GM23248 (cell line): ENCODE measurements at regions not wholly inside any gene's neighbourhood (a gene's known extent, or its start where the extent isn't known, plus 50 kb on each side); places are given as distances from the start of the nearest gene placed in this dataset.
"Not testable (repeated sequence)": the region's sequence is repeated elsewhere in the genome, so short reads cannot be mapped to it uniquely, and the experiment has no call there.

Experiments used
- DNase-seq: peaks from one replicate; pipeline ENCODE4 v3.0.0-alpha.2; 2015
- H2AFZ ChIP-seq: fragments of 200-600 bp; sonication (generic); 2 replicates; pipeline ENCODE4 v1.6.1; 2016; ENCODE audit warnings: antibody characterized with exemption
- H3F3A ChIP-seq: fragments of 200-600 bp; sonication (generic); 2 replicates; pipeline ENCODE4 v1.6.1; 2016; ENCODE audit warnings: mild to moderate bottlenecking, antibody characterized with exemption, mixed run types; ENCODE audit not compliant: insufficient read depth
- H3K27ac ChIP-seq: fragments of 200-600 bp; sonication (generic); 2 replicates; pipeline ENCODE4 v1.5.1; 2016; ENCODE audit warnings: mild to moderate bottlenecking
- H3K27me3 ChIP-seq: fragments of 200-600 bp; sonication (generic); replicated peaks from 2 replicates; pipeline ENCODE4 v1.6.1; 2016; ENCODE audit warnings: mild to moderate bottlenecking; ENCODE audit not compliant: insufficient read depth
- H3K36me3 ChIP-seq: fragments of 200-600 bp; sonication (generic); 2 replicates; pipeline ENCODE4 v1.6.1; 2016; ENCODE audit warnings: low read depth, mild to moderate bottlenecking
- H3K4me1 ChIP-seq: fragments of 200-600 bp; sonication (generic); 2 replicates; pipeline ENCODE4 v1.6.1; 2016; ENCODE audit warnings: mild to moderate bottlenecking; ENCODE audit not compliant: insufficient read depth
- H3K4me2 ChIP-seq: fragments of 200-600 bp; sonication (generic); one replicate; pipeline ENCODE4 v1.6.1; 2016; ENCODE audit warnings: mild to moderate bottlenecking; ENCODE audit not compliant: unreplicated experiment
- H3K4me3 ChIP-seq: fragments of 200-600 bp; sonication (generic); 2 replicates; pipeline ENCODE4 v1.5.1; 2016; ENCODE audit warnings: mild to moderate bottlenecking
- H3K79me2 ChIP-seq: fragments of 200-600 bp; sonication (generic); 2 replicates; pipeline ENCODE4 v1.6.1; 2016; ENCODE audit warnings: mild to moderate bottlenecking; ENCODE audit not compliant: insufficient read depth
- H3K9ac ChIP-seq: fragments of 200-600 bp; sonication (generic); 2 replicates; pipeline ENCODE4 v1.6.1; 2016; ENCODE audit warnings: mild to moderate bottlenecking
- H3K9me2 ChIP-seq: fragments of 200-600 bp; sonication (generic); 2 replicates; pipeline ENCODE4 v1.6.1; 2016; ENCODE audit warnings: mixed run types, mild to moderate bottlenecking, moderate library complexity; ENCODE audit not compliant: insufficient read depth
- H3K9me3 ChIP-seq: fragments of 200-600 bp; sonication (generic); one replicate; pipeline ENCODE4 v1.6.1; 2017; ENCODE audit warnings: low read depth
- H4K20me1 ChIP-seq: fragments of 200-600 bp; sonication (generic); 2 replicates; pipeline ENCODE4 v1.6.0; 2016; ENCODE audit not compliant: insufficient read depth
- EZH2 ChIP-seq: fragments of 200-600 bp; sonication (generic); IDR thresholded peaks from 2 replicates; pipeline ENCODE4 v1.6.1; 2018; ENCODE audit warnings: antibody characterized with exemption, mild to moderate bottlenecking; ENCODE audit not compliant: insufficient read depth, poor library complexity, severe bottlenecking
- EZH2phosphoT487 ChIP-seq: fragments of 200-600 bp; sonication (generic); IDR thresholded peaks from 2 replicates; pipeline ENCODE4 v1.6.1; 2018; ENCODE audit warnings: antibody characterized with exemption, moderate library complexity, mild to moderate bottlenecking, low read depth; ENCODE audit not compliant: insufficient read depth
- WGBS, 2 experiments: methylation state at CpG; one replicate each; pipeline ENCODE4 v1.1.6; 2015 to 2017; ENCODE audit warnings: low lambda C conversion rate in 2 of 2, low coverage in 1 of 2; ENCODE audit errors: missing lambda C conversion rate in 2 of 2; 5-methylcytosine and 5-hydroxymethylcytosine counted together
- in situ Hi-C: fragments of 300-500 bp; cut with MboI; formaldehyde crosslinking; loops from 2 replicates; pipeline ENCODE4 v1.15.0; 2020

DNA sequence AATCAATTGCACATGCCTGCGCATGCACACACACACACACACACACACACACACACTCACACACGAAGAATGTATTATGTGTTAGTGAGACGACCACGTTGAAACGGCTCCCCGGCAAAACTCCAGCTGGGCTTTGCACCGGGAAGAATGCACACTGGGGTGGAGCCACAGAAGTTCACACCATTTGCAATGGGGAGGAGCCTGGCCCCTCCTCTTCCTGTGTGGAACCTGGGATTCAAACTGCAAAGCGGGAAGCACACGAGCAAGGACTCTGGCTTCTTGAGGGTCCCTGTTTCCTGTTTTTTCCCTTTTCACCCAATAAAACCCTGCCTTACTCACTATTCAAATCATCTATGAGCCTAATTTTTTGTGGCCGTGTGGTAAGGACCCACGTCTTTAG, 304.0 kb upstream of the TMEFF2 start:
- Histone ChIP-seq H3K9ac (no peak overlapping the region), H3K27me3 (0 out of 2 replicates have a peak, but pooled peaks cover 3% of the 10 kb centered on the region), H3K9me2 (no peaks in the 10 kb centered on the region), H3K4me3 (no peak overlapping the region), H3K9me3 (no peaks in the 10 kb centered on the region), H3K79me2 (no peaks in the 10 kb centered on the region), H3K36me3 (no peaks in the 10 kb centered on the region), H2AFZ (no peak overlapping the region), H4K20me1 (no peaks in the 10 kb centered on the region), H3K4me1 (peaks cover 15% of the 10 kb centered on the region), H3K4me2 (no peak overlapping the region), H3F3A (no peaks in the 10 kb centered on the region), H3K27ac (no peak overlapping the region)
- TF ChIP-seq EZH2 = no peak
- 35 to 40% methylated on average over 11 of the region's 11 CpGs for WGBS, 2 experiments
- in situ Hi-C loops = no loop called here
- DNase-seq = no peak

DNA sequence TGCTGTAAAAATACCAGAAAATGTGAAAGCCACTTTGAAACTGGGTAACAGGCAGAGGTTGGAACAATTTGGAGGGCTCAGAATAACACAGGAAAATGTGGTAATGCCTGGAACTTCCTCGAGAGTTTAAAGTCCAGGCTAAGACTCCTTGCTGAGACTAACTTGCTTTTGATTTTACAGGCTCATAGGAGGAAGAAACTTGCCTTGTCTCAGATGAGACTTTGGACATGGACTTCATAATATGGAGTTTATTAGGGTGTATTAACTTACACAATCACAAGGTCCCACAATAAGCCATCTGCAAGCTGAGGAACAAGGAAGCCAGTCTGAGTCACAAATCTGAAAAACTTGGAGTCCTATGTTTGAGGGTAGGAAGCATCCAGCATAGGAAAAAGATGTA, 293.4 kb upstream of the TMEFF2 start:
- H3K4me1 ChIP-seq, H3K9ac ChIP-seq, DNase-seq, H3K9me2 ChIP-seq, H4K20me1 ChIP-seq, H3K9me3 ChIP-seq, H3K36me3 ChIP-seq, H3K4me3 ChIP-seq, in situ Hi-C loops, H3K27ac ChIP-seq, H3K4me2 ChIP-seq, H3F3A ChIP-seq, H2AFZ ChIP-seq, H3K79me2 ChIP-seq, H3K27me3 ChIP-seq: not testable (repeated sequence)
- WGBS, 2 experiments = 0 to 4% methylated on average over 1 of the region's 1 CpG

DNA sequence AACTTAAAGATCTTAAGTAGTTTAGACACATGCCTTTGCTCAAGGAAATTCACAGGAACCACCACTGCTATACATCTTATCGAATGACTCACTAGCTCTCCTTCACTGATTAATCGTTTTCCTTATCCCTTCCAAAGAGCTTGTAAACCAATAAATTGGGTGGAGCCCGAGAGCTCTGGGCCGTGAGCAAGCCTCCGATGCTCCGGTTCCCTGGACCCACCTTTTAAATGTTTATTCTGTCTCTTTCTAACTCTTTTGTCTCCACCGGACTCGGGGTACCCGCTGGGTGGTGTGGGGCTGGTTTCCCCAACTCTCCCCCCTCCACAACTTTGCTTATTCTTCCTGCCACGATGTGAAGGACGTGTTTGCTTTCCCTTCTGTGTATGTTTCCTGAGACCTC, 292.9 kb upstream of the TMEFF2 start:
- in situ Hi-C loops = no loop called here
- WGBS, 2 experiments = 14 to 16% methylated on average over 11 of the region's 11 CpGs

DNA sequence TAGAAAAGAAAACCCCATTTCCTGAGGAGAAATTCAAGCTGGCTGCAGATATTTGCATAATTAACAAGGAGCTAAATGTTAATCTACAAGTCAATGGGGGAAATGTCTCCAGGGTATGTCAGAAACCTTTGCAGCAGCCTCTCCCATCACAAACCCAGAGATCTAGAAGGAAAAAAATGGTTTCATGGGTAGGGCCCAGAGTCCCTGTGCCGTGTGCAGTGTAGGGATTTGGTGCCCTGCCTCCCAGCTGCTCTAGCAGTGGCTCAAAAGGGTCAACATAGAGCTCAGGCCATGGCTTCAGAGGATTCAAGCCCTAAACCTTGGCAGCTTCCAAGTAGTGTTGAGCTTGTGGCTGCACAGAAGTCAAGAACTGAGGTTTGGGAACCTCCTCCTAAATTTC, 290.2 kb upstream of the TMEFF2 start:
- Histone ChIP-seq H3K9ac (no peak overlapping the region), H3F3A (no peaks in the 10 kb centered on the region), H3K36me3 (no peaks in the 10 kb centered on the region), H4K20me1 (no peaks in the 10 kb centered on the region), H3K27me3 (no peaks in the 10 kb centered on the region), H2AFZ (no peak overlapping the region), H3K4me2 (no peak overlapping the region), H3K9me3 (no peaks in the 10 kb centered on the region), H3K27ac (no peak overlapping the region), H3K4me1 (no peaks in the 10 kb centered on the region), H3K9me2 (no peaks in the 10 kb centered on the region), H3K4me3 (no peak overlapping the region), H3K79me2 (no peaks in the 10 kb centered on the region)
- DNase-seq = no peak
- in situ Hi-C loops = no loop called here
- no peak for TF ChIP-seq EZH2phosphoT487
- no peak for TF ChIP-seq EZH2
- 0 to 10% methylated on average over 1 of the region's 1 CpG for WGBS, 2 experiments

More for the DNA sequence above, 292.9 kb upstream of the TMEFF2 start:
- Histone ChIP-seq H3K9me2 (no peaks in the 10 kb centered on the region), H3K9ac (no peak overlapping the region), H3K27ac (no peak overlapping the region), H3K36me3 (no peaks in the 10 kb centered on the region), H3K4me3 (no peak overlapping the region), H3K27me3 (no peaks in the 10 kb centered on the region), H4K20me1 (no peaks in the 10 kb centered on the region), H3K4me1 (no peaks in the 10 kb centered on the region), H3K9me3 (no peaks in the 10 kb centered on the region), H2AFZ (no peak overlapping the region), H3F3A (no peaks in the 10 kb centered on the region), H3K4me2 (no peak overlapping the region), H3K79me2 (no peaks in the 10 kb centered on the region)
- TF ChIP-seq EZH2phosphoT487 (no peak), EZH2 (no peak)
- no peak for DNase-seq

DNA sequence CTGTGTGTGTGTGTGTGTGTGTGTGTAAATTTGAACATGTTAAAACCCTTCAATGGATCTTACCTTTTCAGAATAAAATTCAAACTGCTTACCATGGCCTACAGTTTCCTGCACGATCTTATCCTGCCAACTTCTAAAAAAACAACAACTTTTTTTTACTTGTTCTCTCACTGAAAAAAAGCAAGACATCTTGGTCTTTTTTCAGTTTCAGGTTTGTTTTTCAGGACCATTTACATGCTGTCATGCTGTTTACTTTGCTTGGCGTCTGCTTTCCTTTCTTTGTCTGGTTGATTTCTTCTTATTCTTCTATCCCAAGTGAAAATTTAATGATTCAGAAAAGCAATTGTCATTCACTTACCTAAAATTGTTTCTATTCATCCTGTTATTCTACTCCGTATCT, 286.3 kb upstream of the TMEFF2 start:
- H3K27me3 ChIP-seq = no peaks in the 10 kb centered on the region
- no peaks in the 10 kb centered on the region for H3K4me1 ChIP-seq
- H3K36me3 ChIP-seq = no peaks in the 10 kb centered on the region
- H3F3A ChIP-seq = no peaks in the 10 kb centered on the region
- no peak overlapping the region for H3K27ac ChIP-seq
- H2AFZ ChIP-seq = no peak overlapping the region
- in situ Hi-C loops = no loop called here
- DNase-seq = no peak
- no peaks in the 10 kb centered on the region for H4K20me1 ChIP-seq
- no peak overlapping the region for H3K4me3 ChIP-seq
- H3K4me2 ChIP-seq = no peak overlapping the region
- no peaks in the 10 kb centered on the region for H3K79me2 ChIP-seq
- H3K9me2 ChIP-seq = no peaks in the 10 kb centered on the region
- TF ChIP-seq EZH2phosphoT487 (no peak), EZH2 (no peak)
- no peaks in the 10 kb centered on the region for H3K9me3 ChIP-seq
- WGBS, 2 experiments = 26 to 31% methylated on average over 3 of the region's 3 CpGs
- H3K9ac ChIP-seq = no peak overlapping the region
